Keratinocyte (primary cell): ENCODE measurements at regions not wholly inside any gene's neighbourhood (a gene's known extent, or its start where the extent isn't known, plus 50 kb on each side); places are given as distances from the start of the nearest gene placed in this dataset.

ENCODE experiments used
- DNase-seq: peaks from one replicate; pipeline ENCODE4 v3.0.0-alpha.2; 2011; ENCODE audit warnings: low read depth, missing footprints, low spot score
- FAIRE-seq: peaks from 2 replicates; lab custom pipeline; 2011; peaks lifted over from hg19 to GRCh38; lab: Jason Lieb, UNC
- H2AFZ ChIP-seq: 2 replicates; pipeline ENCODE4 v1.6.0; 2012; ENCODE audit warnings: low read length, control low read depth, inconsistent platforms; ENCODE audit not compliant: control insufficient read depth
- H3K27ac ChIP-seq: 2 replicates; pipeline ENCODE4 v1.5.1; 2011; ENCODE audit warnings: low read length; ENCODE audit not compliant: control insufficient read depth, insufficient read depth
- H3K27me3 ChIP-seq: 3 replicates; pipeline ENCODE4 v1.6.0; 2011; ENCODE audit warnings: low read length; ENCODE audit not compliant: control insufficient read depth, insufficient read depth; ENCODE audit errors: extremely low read depth
- H3K36me3 ChIP-seq, 2 experiments: 2 replicates in 1 of 2; 3 replicates in 1 of 2; pipeline ENCODE4 v1.5.1; 2011; ENCODE audit warnings: low read length in 2 of 2, mild to moderate bottlenecking in 1 of 2; ENCODE audit not compliant: control insufficient read depth in 2 of 2, insufficient read depth in 2 of 2; ENCODE audit errors: extremely low read depth in 1 of 2
- H3K4me1 ChIP-seq: 3 replicates; pipeline ENCODE4 v1.5.1; 2011; ENCODE audit warnings: low read length; ENCODE audit not compliant: control insufficient read depth, insufficient read depth; ENCODE audit errors: extremely low read depth
- H3K4me2 ChIP-seq: 3 replicates; pipeline ENCODE4 v1.6.0; 2011; ENCODE audit warnings: low read depth, low read length; ENCODE audit not compliant: control insufficient read depth, insufficient read depth; ENCODE audit errors: extremely low read depth
- H3K4me3 ChIP-seq, 3 experiments: fragments of 200-600 bp in 1 of 3; sonication (generic) in 1 of 3; 2 replicates in 2 of 3; 3 replicates in 1 of 3; pipeline ENCODE4 v1.5.1; 2011 to 2016; ENCODE audit warnings: low read length in 3 of 3, mild to moderate bottlenecking in 3 of 3, control low read depth in 2 of 3, inconsistent platforms in 1 of 3, low read depth in 1 of 3, mixed read lengths in 1 of 3, mixed run types in 1 of 3, moderate library complexity in 1 of 3; ENCODE audit not compliant: control insufficient read depth in 2 of 3, insufficient read depth in 2 of 3; ENCODE audit errors: extremely low read depth in 1 of 3
- H3K79me2 ChIP-seq: 2 replicates; pipeline ENCODE4 v1.6.0; 2012; ENCODE audit warnings: low read length; ENCODE audit not compliant: control insufficient read depth, insufficient read depth
- H3K9ac ChIP-seq: 3 replicates; pipeline ENCODE4 v1.6.0; 2011; ENCODE audit warnings: low read length; ENCODE audit not compliant: control insufficient read depth, insufficient read depth; ENCODE audit errors: extremely low read depth
- H3K9me1 ChIP-seq: 3 replicates; pipeline ENCODE4 v1.6.0; 2011; ENCODE audit warnings: low read length; ENCODE audit not compliant: control insufficient read depth, insufficient read depth; ENCODE audit errors: extremely low read depth
- H3K9me3 ChIP-seq: 2 replicates; pipeline ENCODE4 v1.5.1; 2012; ENCODE audit warnings: low read depth, low read length; ENCODE audit not compliant: control insufficient read depth
- H4K20me1 ChIP-seq: 3 replicates; pipeline ENCODE4 v1.6.0; 2011; ENCODE audit warnings: low read length; ENCODE audit not compliant: control insufficient read depth, insufficient read depth; ENCODE audit errors: extremely low read depth
- EZH2 ChIP-seq: IDR thresholded peaks from one replicate; pipeline ENCODE4 v1.6.1; 2012; ENCODE audit warnings: inconsistent platforms, mild to moderate bottlenecking, low read length, moderate library complexity
- dilution Hi-C: fragments of 300-500 bp; cut with MboI; formaldehyde crosslinking; loops from one replicate; pipeline ENCODE4 v1.7.0; 2020; ENCODE audit warnings: low sequenced_read_pairs; ENCODE audit not compliant: extremely low pct_ligation_motif_present
- TF ChIP-seq, protein P1 (sequence below), 3 experiments: IDR thresholded peaks in 1 of 3; conservative IDR thresholded peaks in 1 of 3; optimal IDR thresholded peaks in 1 of 3; 2 replicates in 2 of 3; 3 replicates in 1 of 3; pipeline versions ENCODE3 to v1.5.1; 2011; ENCODE audit warnings: low read length in 3 of 3, mild to moderate bottlenecking in 3 of 3, moderate library complexity in 2 of 3, control low read depth in 1 of 3, inconsistent platforms in 1 of 3; ENCODE audit not compliant: insufficient read depth in 2 of 3; ENCODE audit errors: extremely low read depth in 1 of 3

DNA sequence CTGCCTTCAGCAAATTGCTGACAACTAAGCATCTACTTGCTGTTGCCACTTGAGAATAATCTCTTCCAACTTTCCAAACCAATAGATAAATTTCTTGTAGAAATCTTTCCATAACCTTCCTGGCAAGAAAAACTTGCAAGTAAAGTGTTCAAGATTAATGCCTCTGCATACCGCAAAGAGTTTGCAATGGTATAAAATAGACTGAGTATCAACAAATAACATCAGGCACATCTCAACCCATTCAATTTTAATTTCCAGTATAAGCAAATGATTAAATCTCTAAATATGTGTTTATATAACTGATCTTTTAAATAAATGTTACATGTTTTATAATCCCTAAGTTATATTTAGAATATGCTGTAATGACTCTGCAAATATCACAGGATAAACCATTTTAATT, 275.2 kb upstream of the AGA start:
- no peak for TF ChIP-seq EZH2
- TF ChIP-seq, protein P1, sequence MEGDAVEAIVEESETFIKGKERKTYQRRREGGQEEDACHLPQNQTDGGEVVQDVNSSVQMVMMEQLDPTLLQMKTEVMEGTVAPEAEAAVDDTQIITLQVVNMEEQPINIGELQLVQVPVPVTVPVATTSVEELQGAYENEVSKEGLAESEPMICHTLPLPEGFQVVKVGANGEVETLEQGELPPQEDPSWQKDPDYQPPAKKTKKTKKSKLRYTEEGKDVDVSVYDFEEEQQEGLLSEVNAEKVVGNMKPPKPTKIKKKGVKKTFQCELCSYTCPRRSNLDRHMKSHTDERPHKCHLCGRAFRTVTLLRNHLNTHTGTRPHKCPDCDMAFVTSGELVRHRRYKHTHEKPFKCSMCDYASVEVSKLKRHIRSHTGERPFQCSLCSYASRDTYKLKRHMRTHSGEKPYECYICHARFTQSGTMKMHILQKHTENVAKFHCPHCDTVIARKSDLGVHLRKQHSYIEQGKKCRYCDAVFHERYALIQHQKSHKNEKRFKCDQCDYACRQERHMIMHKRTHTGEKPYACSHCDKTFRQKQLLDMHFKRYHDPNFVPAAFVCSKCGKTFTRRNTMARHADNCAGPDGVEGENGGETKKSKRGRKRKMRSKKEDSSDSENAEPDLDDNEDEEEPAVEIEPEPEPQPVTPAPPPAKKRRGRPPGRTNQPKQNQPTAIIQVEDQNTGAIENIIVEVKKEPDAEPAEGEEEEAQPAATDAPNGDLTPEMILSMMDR (optimal IDR thresholded peaks at IDR 0.05 in 1 of 3, IDR thresholded peaks at IDR 0.05 in 1 of 3, conservative IDR thresholded peaks at IDR 0.05 in 1 of 3; ENCODE audit: extremely low read depth in 1 of 3, insufficient read depth in 2 of 3, low read length in 3 of 3), result no peak
- dilution Hi-C loops, result no loop called here
- H3K27me3 ChIP-seq, result no peaks in the 10 kb centered on the region
- H3K27ac ChIP-seq, result no peak overlapping the region
- H3K4me2 ChIP-seq, result no peak overlapping the region
- DNase-seq, result no peak
- peaks cover 8% of the 10 kb centered on the region for H3K4me1 ChIP-seq
- H3K79me2 ChIP-seq, result no peaks in the 10 kb centered on the region
- H2AFZ ChIP-seq, result no peak overlapping the region
- no peaks in the 10 kb centered on the region for H4K20me1 ChIP-seq
- H3K36me3 ChIP-seq, result no peaks in the 10 kb centered on the region
- H3K9me1 ChIP-seq, result no peaks in the 10 kb centered on the region
- no peaks in the 10 kb centered on the region for H3K9me3 ChIP-seq
- FAIRE-seq, result no peak
- no peak overlapping the region for H3K4me3 ChIP-seq
- H3K9ac ChIP-seq, result no peak overlapping the region

DNA sequence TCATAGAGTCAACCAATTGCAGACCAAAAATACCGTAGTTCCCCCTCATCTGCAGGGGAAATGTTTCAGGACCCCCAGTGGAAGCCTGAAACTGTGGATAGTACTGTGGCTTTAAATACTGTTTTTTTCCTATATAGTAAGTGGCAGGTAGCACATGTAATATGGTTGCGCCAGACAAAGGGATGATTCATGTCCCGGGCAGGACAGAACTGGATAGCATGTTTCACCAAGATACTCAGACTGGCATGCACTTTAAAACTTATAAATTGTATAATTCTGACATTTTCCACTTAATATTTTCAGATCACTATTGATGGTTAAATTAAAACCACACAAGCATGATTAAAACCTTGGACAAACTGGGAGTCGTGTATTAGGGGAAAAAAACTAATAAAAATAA, 276.3 kb upstream of the AGA start:
- no peaks in the 10 kb centered on the region for H3K27me3 ChIP-seq
- H3K4me1 ChIP-seq, result peaks cover 8% of the 10 kb centered on the region
- no peaks in the 10 kb centered on the region for H4K20me1 ChIP-seq
- H3K36me3 ChIP-seq, result no peaks in the 10 kb centered on the region
- H2AFZ ChIP-seq, result no peak overlapping the region
- H3K9ac ChIP-seq, result no peak overlapping the region
- DNase-seq (no peak), FAIRE-seq (peak; percentile 83)
- H3K4me2 ChIP-seq, result peak overlapping the region; percentile 1
- H3K4me3 ChIP-seq, result no peak overlapping the region
- dilution Hi-C loops, result no loop called here
- H3K27ac ChIP-seq, result peak overlapping the region; percentile 0
- TF ChIP-seq, protein P1 (optimal IDR thresholded peaks at IDR 0.05 in 1 of 3, IDR thresholded peaks at IDR 0.05 in 1 of 3, conservative IDR thresholded peaks at IDR 0.05 in 1 of 3; ENCODE audit: extremely low read depth in 1 of 3, insufficient read depth in 2 of 3, low read length in 3 of 3), result no peak
- no peak for TF ChIP-seq EZH2
- no peaks in the 10 kb centered on the region for H3K79me2 ChIP-seq
- H3K9me1 ChIP-seq, result no peaks in the 10 kb centered on the region
- no peaks in the 10 kb centered on the region for H3K9me3 ChIP-seq
